ENCODE measurements at regions not wholly inside any gene's neighbourhood (a gene's known extent, or its start where the extent isn't known, plus 50 kb on each side); places are given as distances from the start of the nearest gene placed in this dataset.

DNA sequence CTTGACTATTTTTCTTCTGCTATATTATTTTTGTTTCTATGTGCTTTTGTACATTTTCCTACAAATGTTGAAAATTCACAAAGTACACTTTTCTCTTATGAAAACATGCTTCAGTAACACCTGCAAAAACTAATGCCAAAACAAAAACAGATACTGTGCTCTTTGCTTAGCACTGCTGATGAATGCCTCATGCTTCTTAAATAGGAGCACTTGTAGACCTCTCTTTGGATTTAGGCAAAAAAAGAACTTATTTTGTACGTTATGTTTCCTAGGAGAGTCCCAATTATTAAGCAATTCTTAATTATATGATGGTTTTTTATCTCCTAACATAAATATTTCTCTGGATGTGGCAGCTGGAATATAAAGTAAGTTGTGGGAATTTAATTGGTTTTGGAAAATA is 285.0 kb upstream of the ARSJ start:
- TF ChIP-seq, protein P1, sequence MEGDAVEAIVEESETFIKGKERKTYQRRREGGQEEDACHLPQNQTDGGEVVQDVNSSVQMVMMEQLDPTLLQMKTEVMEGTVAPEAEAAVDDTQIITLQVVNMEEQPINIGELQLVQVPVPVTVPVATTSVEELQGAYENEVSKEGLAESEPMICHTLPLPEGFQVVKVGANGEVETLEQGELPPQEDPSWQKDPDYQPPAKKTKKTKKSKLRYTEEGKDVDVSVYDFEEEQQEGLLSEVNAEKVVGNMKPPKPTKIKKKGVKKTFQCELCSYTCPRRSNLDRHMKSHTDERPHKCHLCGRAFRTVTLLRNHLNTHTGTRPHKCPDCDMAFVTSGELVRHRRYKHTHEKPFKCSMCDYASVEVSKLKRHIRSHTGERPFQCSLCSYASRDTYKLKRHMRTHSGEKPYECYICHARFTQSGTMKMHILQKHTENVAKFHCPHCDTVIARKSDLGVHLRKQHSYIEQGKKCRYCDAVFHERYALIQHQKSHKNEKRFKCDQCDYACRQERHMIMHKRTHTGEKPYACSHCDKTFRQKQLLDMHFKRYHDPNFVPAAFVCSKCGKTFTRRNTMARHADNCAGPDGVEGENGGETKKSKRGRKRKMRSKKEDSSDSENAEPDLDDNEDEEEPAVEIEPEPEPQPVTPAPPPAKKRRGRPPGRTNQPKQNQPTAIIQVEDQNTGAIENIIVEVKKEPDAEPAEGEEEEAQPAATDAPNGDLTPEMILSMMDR (conservative IDR thresholded peaks at IDR 0.05; ENCODE audit: low read length) = no peak
- TF ChIP-seq EZH2phosphoT487 (IDR thresholded peaks at IDR 0.05; ENCODE audit: borderline replicate concordance, low read depth, low read length) = no peak

All from OCI-LY7 (cell line).